Breast epithelium (tissue), 4 donors: ENCODE measurements at regions not wholly inside any gene's neighbourhood (a gene's known extent, or its start where the extent isn't known, plus 50 kb on each side); places are given as distances from the start of the nearest gene placed in this dataset.
A peak's percentile ranks its signal among the peaks of the same experiment; 100 is the strongest.

Experiments
- DNase-seq, 2 donors: peaks; one replicate each; pipeline ENCODE4 v3.0.0-alpha.2; 2019; ENCODE audit warnings: low spot score in 2 of 2
- H3K27ac ChIP-seq, 2 donors: fragments of 200-600 bp; sonication (generic) in 1 of 2; one replicate each; pipeline ENCODE4 v1.5.1; 2016 to 2019; ENCODE audit warnings: mild to moderate bottlenecking in 1 of 2
- H3K27me3 ChIP-seq, 2 donors: fragments of 200-600 bp; sonication (generic) in 1 of 2; one replicate each; pipeline versions ENCODE4 v1.5.1 to v1.6.0; 2017 to 2019; ENCODE audit warnings: control low read depth in 1 of 2, mild to moderate bottlenecking in 1 of 2
- H3K36me3 ChIP-seq: fragments of 200-600 bp; one replicate; pipeline ENCODE4 v1.5.1; 2019
- H3K4me1 ChIP-seq, 2 donors: fragments of 200-600 bp; sonication (generic); one replicate each; pipeline ENCODE4 v1.5.1; 2016 to 2019; ENCODE audit warnings: control low read depth in 1 of 2
- H3K4me3 ChIP-seq, 3 donors: fragments of 200-600 bp; sonication (generic); 1 replicate in 2 of 3; 2 replicates in 1 of 3; pipeline ENCODE4 v1.5.1; 2016 to 2019; ENCODE audit warnings: mild to moderate bottlenecking in 3 of 3, moderate library complexity in 2 of 3
- H3K9me3 ChIP-seq, 2 donors: fragments of 200-600 bp; sonication (generic) in 1 of 2; one replicate each; pipeline ENCODE4 v1.5.1; 2016 to 2019; ENCODE audit warnings: control low read depth in 1 of 2
- POLR2A ChIP-seq: fragments of 450-650 bp; IDR thresholded peaks from one replicate; pipeline ENCODE4 v1.6.1; 2016; ENCODE audit warnings: antibody characterized with exemption, mild to moderate bottlenecking, moderate library complexity
- POLR2AphosphoS5 ChIP-seq, 3 donors: sonication (generic); formaldehyde crosslinking; IDR thresholded peaks; one replicate each; pipeline ENCODE4 v1.6.1; 2017; ENCODE audit warnings: antibody characterized with exemption in 3 of 3
- intact Hi-C: fragments of 100-400 bp; cut with DNase I; formaldehyde crosslinking; loops from one replicate; pipeline ENCODE4 v1.15.1; 2023; ENCODE audit warnings: low total_unique reads
- TF ChIP-seq, protein P1 (sequence below), 3 donors: fragments of 450-650 bp; IDR thresholded peaks; one replicate each; pipeline ENCODE4 v1.5.1; 2016 to 2017; ENCODE audit warnings: antibody characterized with exemption in 3 of 3, mild to moderate bottlenecking in 3 of 3, moderate library complexity in 3 of 3

- no peak for DNase-seq
- Histone ChIP-seq H3K4me3 (no peak overlapping the region), H3K27ac (no peak overlapping the region), H3K9me3 (no peaks in the 10 kb centered on the region), H3K36me3 (no peaks in the 10 kb centered on the region), H3K4me1 (peaks cover 0 to 4% of the 10 kb centered on the region in 2 donors), H3K27me3 (no peaks in the 10 kb centered on the region)
- intact Hi-C loops, result no loop called here
- TF ChIP-seq POLR2AphosphoS5 (IDR thresholded peaks at IDR 0.05), result no peak
- TF ChIP-seq POLR2A, result no peak
- TF ChIP-seq, protein P1, sequence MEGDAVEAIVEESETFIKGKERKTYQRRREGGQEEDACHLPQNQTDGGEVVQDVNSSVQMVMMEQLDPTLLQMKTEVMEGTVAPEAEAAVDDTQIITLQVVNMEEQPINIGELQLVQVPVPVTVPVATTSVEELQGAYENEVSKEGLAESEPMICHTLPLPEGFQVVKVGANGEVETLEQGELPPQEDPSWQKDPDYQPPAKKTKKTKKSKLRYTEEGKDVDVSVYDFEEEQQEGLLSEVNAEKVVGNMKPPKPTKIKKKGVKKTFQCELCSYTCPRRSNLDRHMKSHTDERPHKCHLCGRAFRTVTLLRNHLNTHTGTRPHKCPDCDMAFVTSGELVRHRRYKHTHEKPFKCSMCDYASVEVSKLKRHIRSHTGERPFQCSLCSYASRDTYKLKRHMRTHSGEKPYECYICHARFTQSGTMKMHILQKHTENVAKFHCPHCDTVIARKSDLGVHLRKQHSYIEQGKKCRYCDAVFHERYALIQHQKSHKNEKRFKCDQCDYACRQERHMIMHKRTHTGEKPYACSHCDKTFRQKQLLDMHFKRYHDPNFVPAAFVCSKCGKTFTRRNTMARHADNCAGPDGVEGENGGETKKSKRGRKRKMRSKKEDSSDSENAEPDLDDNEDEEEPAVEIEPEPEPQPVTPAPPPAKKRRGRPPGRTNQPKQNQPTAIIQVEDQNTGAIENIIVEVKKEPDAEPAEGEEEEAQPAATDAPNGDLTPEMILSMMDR (IDR thresholded peaks at IDR 0.05), result no peak
These were observed 159.0 kb upstream of the ARID2 start for GRCh38 chr12:45570501-45570900.

DNA sequence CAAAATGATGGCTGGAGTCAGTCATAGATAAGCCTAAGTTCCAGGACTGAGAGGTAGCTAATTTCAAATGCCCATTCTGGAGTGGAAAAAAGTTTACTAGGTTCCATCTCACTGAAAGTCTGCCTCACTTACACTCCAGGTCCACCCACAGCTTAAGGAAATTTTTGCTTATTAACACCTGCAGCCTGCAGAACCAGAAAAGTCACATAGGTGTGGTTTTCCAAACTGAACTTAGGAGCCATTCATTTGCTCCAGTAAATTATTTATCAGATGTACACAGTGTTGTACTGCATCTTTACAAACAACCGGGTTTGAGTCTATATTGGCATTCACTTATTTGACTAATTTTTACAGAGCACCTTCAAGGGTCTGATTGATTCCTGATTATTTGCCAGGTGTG lies 157.4 kb upstream of the ARID2 start:
- Histone ChIP-seq H3K9me3 (no peaks in the 10 kb centered on the region), H3K27me3 (no peaks in the 10 kb centered on the region), H3K27ac (peak overlapping the region; percentile 41 to 62), H3K36me3 (no peaks in the 10 kb centered on the region), H3K4me1 (peaks cover 0 to 4% of the 10 kb centered on the region in 2 donors), H3K4me3 (no peak overlapping the region)
- TF ChIP-seq POLR2A, result no peak
- DNase-seq, result no peak
- intact Hi-C loops, result no loop called here

- no peaks in the 10 kb centered on the region for H3K9me3 ChIP-seq
- DNase-seq, result no peak
- no peaks in the 10 kb centered on the region for H3K27me3 ChIP-seq
- no peak overlapping the region for H3K4me3 ChIP-seq
- TF ChIP-seq POLR2AphosphoS5 (IDR thresholded peaks at IDR 0.05), result no peak
- H3K27ac ChIP-seq, result no peak overlapping the region
- H3K4me1 ChIP-seq, result peaks cover 0 to 4% of the 10 kb centered on the region in 2 donors
- intact Hi-C loops, result no loop called here
- no peaks in the 10 kb centered on the region for H3K36me3 ChIP-seq
These were observed 154.1 kb upstream of the ARID2 start for GRCh38 chr12:45575417-45575816.

DNA sequence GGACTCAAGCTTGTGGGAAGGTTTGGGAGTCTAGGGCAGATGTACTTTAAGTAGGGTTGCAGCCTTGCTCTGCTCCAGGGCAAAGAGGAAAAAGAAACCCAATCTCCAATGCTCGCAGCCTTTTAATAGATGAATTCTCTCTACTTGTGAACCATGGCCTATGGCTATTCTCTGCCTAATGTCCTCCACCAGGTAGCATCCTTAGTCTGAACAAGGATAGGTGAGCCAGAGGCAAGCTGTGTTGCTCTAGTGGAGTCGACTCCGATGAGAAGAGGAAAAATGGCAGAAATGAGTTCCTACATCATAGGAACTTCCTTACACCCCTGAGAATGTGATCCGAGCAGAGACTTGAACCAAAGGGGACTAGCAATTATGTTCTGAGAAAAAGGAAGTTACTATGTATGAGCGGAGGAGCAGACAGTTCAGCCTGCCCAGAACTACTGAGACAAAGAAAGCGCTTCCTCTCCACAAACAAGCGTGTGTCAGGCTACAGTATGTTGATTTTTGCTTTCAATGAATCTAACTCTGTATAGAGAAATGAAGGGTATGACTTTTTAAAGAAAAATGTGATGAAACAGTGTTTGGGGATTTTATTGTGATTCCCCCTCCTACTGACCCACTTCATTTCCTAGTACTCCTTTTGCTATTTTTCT lies 153.6 kb upstream of the ARID2 start:
- H3K27ac ChIP-seq, result no peak overlapping the region
- no peak overlapping the region for H3K4me3 ChIP-seq
- H3K27me3 ChIP-seq, result no peaks in the 10 kb centered on the region
- intact Hi-C loops, result no loop called here
- no peak for DNase-seq
- no peaks in the 10 kb centered on the region for H3K36me3 ChIP-seq
- H3K9me3 ChIP-seq, result no peaks in the 10 kb centered on the region
- peaks cover 0 to 4% of the 10 kb centered on the region in 2 donors for H3K4me1 ChIP-seq
- no peak for TF ChIP-seq POLR2A
- TF ChIP-seq, protein P1 (IDR thresholded peaks at IDR 0.05), result no peak

GRCh38 chr12:45577844-45578399 lies 151.6 kb upstream of the ARID2 start:
- H3K9me3 ChIP-seq, result no peaks in the 10 kb centered on the region
- no peaks in the 10 kb centered on the region for H3K36me3 ChIP-seq
- intact Hi-C loops, result no loop called here
- DNase-seq, result no peak
- TF ChIP-seq POLR2AphosphoS5 (IDR thresholded peaks at IDR 0.05), result no peak
- TF ChIP-seq, protein P1 (IDR thresholded peaks at IDR 0.05), result no peak
- TF ChIP-seq POLR2A, result no peak
- no peak overlapping the region for H3K4me3 ChIP-seq
- no peaks in the 10 kb centered on the region for H3K27me3 ChIP-seq
- no peak overlapping the region for H3K27ac ChIP-seq
- no peaks in the 10 kb centered on the region for H3K4me1 ChIP-seq

DNA sequence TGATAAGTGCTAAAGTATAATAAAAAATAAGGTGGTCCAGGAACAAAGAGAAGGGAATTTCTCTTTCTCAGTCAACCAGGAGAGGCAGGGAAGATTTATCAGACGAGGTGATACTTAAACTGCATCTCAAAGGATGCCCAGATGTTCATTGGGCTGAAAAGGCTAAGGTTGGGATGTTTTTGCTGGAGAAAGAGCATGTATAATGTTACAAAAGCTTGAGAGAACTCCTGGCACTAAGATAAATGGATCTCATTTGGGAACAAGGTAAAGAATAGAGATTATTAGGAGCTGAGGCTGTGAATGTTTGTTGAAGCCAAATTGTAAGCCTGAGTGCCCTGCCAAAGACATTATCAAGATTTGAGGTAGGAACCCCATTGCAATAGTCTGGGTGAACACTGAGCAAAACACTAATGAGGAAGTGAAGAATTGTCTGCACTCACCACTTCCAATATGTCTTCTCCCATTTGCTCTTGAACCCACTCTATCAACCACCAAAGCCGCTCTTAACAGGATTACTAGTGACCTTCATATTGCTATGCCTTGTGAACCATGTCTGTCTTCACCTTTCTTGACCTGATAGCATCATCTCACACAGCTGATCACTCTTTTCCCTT lies 149.0 kb upstream of the ARID2 start:
- Histone ChIP-seq H3K9me3 (no peaks in the 10 kb centered on the region), H3K27me3 (no peaks in the 10 kb centered on the region), H3K4me1 (no peaks in the 10 kb centered on the region), H3K4me3 (no peak overlapping the region), H3K36me3 (no peaks in the 10 kb centered on the region), H3K27ac (no peak overlapping the region)
- intact Hi-C loops, result no loop called here
- TF ChIP-seq POLR2A, result no peak
- TF ChIP-seq, protein P1 (IDR thresholded peaks at IDR 0.05), result no peak
- no peak for TF ChIP-seq POLR2AphosphoS5 (IDR thresholded peaks at IDR 0.05)
- no peak for DNase-seq
